Fibroblast of pulmonary artery (primary cell): ENCODE measurements at regions not wholly inside any gene's neighbourhood (a gene's known extent, or its start where the extent isn't known, plus 50 kb on each side); places are given as distances from the start of the nearest gene placed in this dataset.

Experiments
- DNase-seq: peaks from one replicate; pipeline ENCODE4 v3.0.0-alpha.2; 2010; ENCODE audit warnings: low read depth
- H3K4me3 ChIP-seq: replicated peaks from 2 replicates; pipeline ENCODE4 v1.5.1; 2011; ENCODE audit warnings: low read depth, mild to moderate bottlenecking, control low read depth, low read length, moderate library complexity
- CTCF ChIP-seq: IDR thresholded peaks from 2 replicates; pipeline ENCODE4 v1.5.1; 2011; ENCODE audit warnings: mild to moderate bottlenecking, control low read depth, low read length, inconsistent platforms; ENCODE audit errors: missing control alignments

- TF ChIP-seq CTCF = no peak
- no peak for DNase-seq
- H3K4me3 ChIP-seq = no peak overlapping the region
These were observed 60.2 kb upstream of the SLC39A10 start for GRCh38 chr2:195596840-195597239.

- TF ChIP-seq CTCF = no peak
- DNase-seq = no peak
- no peak overlapping the region for H3K4me3 ChIP-seq
These were observed 61.2 kb upstream of the SLC39A10 start for GRCh38 chr2:195595825-195596224.

GRCh38 chr2:195594919-195595694 lies 61.9 kb upstream of the SLC39A10 start:
- TF ChIP-seq CTCF = no peak
- H3K4me3 ChIP-seq = no peak overlapping the region
- DNase-seq = no peak

GRCh38 chr2:195594248-195594647 lies 62.8 kb upstream of the SLC39A10 start:
- DNase-seq = no peak
- TF ChIP-seq CTCF = no peak
- no peak overlapping the region for H3K4me3 ChIP-seq

- no peak for DNase-seq
- TF ChIP-seq CTCF = no peak
- no peak overlapping the region for H3K4me3 ChIP-seq
These were observed 64.9 kb upstream of the SLC39A10 start for GRCh38 chr2:195592105-195592504.

GRCh38 chr2:195590861-195591205 lies 66.2 kb upstream of the SLC39A10 start:
- TF ChIP-seq CTCF = no peak
- DNase-seq = peak; percentile 49
- no peak overlapping the region for H3K4me3 ChIP-seq
